B cell (primary cell): ENCODE measurements at regions not wholly inside any gene's neighbourhood (a gene's known extent, or its start where the extent isn't known, plus 50 kb on each side); places are given as distances from the start of the nearest gene placed in this dataset.

Experiments used
- ATAC-seq: fragments of 200-7000 bp; cut with Tn5 transposase; one replicate; pipeline ENCODE4 v1.10.0; 2021; ENCODE audit warnings: low read depth, mild to moderate bottlenecking, moderate number of reproducible peaks, moderate library complexity
- CTCF ChIA-PET: fragments of 350-600 bp; sonication (Branson Sonifier 250); formaldehyde crosslinking; loops from one replicate; lab custom pipeline; 2021; ENCODE audit warnings: antibody characterized with exemption, inconsistent platforms; lab: Charles Lee
- POLR2A ChIA-PET: fragments of 350-600 bp; sonication (Branson Sonifier 250); formaldehyde crosslinking; loops from one replicate; lab custom pipeline; 2021; ENCODE audit warnings: antibody characterized with exemption; lab: Charles Lee
- DNase-seq: peaks from one replicate; pipeline ENCODE4 v3.0.0; 2013
- H2AFZ ChIP-seq: 2 replicates; pipeline ENCODE4 v1.6.1; 2012; ENCODE audit warnings: mild to moderate bottlenecking, low read depth, low read length; ENCODE audit not compliant: insufficient read depth, poor library complexity, severe bottlenecking
- H3K27ac ChIP-seq, 2 donors: 1 replicate in 1 of 2; 2 replicates in 1 of 2; pipeline ENCODE4 v1.5.1; 2012 to 2013; ENCODE audit warnings: low read length in 2 of 2, mild to moderate bottlenecking in 2 of 2, moderate library complexity in 1 of 2
- H3K27me3 ChIP-seq, 4 experiments: fragments of 200-600 bp in 1 of 4; sonication (generic) in 1 of 4; replicated peaks in 1 of 4; 1 replicate in 2 of 4; 2 replicates in 2 of 4; pipeline versions ENCODE4 v1.6.1 to v1.7.0; 2013 to 2016; ENCODE audit warnings: low read length in 3 of 4, mild to moderate bottlenecking in 2 of 4, mixed read lengths in 1 of 4, moderate library complexity in 1 of 4; ENCODE audit not compliant: insufficient read depth in 4 of 4, control insufficient read depth in 3 of 4; ENCODE audit errors: control extremely low read depth in 1 of 4
- H3K36me3 ChIP-seq, 2 experiments: replicated peaks in 1 of 2; 1 replicate in 1 of 2; 2 replicates in 1 of 2; pipeline versions ENCODE4 v1.6.1 to v1.7.1; 2013; ENCODE audit warnings: low read length in 1 of 2; ENCODE audit not compliant: insufficient read depth in 2 of 2, control insufficient read depth in 1 of 2; ENCODE audit errors: control extremely low read depth in 1 of 2, extremely low read depth in 1 of 2
- H3K4me1 ChIP-seq, 2 donors: fragments of 200-600 bp in 1 of 2; sonication (generic) in 1 of 2; 1 replicate in 1 of 2; 2 replicates in 1 of 2; pipeline versions ENCODE4 v1.5.1 to v1.6.1; 2013 to 2017; ENCODE audit warnings: low read length in 2 of 2; ENCODE audit not compliant: control insufficient read depth in 2 of 2, insufficient read depth in 2 of 2
- H3K4me2 ChIP-seq: replicated peaks from 2 replicates; pipeline ENCODE3; 2012; ENCODE audit warnings: mild to moderate bottlenecking, low read depth, low read length; ENCODE audit not compliant: poor library complexity, severe bottlenecking
- H3K4me3 ChIP-seq, 5 experiments: fragments of 200-600 bp in 1 of 5; sonication (generic) in 1 of 5; 1 replicate in 3 of 5; 2 replicates in 2 of 5; pipeline versions ENCODE4 v1.5.1 to v1.7.0; 2011 to 2016; ENCODE audit warnings: low read length in 4 of 5, mild to moderate bottlenecking in 4 of 5, low read depth in 2 of 5, control low read depth in 1 of 5, moderate library complexity in 1 of 5; ENCODE audit not compliant: insufficient read depth in 1 of 5; ENCODE audit errors: control extremely low read depth in 1 of 5, extremely low read depth in 1 of 5
- H3K79me2 ChIP-seq: fragments of 200-600 bp; sonication (generic); one replicate; pipeline ENCODE4 v1.6.0; 2016; ENCODE audit warnings: low read length; ENCODE audit not compliant: control insufficient read depth, insufficient read depth
- H3K9ac ChIP-seq: fragments of 200-600 bp; sonication (generic); 2 replicates; pipeline ENCODE4 v1.6.1; 2017; ENCODE audit warnings: mild to moderate bottlenecking, low read length, moderate library complexity
- H3K9me3 ChIP-seq, 3 donors: one replicate each; pipeline versions ENCODE4 v1.6.1 to v1.7.1; 2013; ENCODE audit warnings: low read length in 2 of 3; ENCODE audit not compliant: control insufficient read depth in 2 of 3, insufficient read depth in 1 of 3; ENCODE audit errors: control extremely low read depth in 1 of 3
- H4K20me1 ChIP-seq: 2 replicates; pipeline ENCODE4 v1.6.0; 2012; ENCODE audit warnings: mild to moderate bottlenecking, low read length; ENCODE audit not compliant: insufficient read depth, control insufficient read depth, poor library complexity, severe bottlenecking
- H3K27ac Mint-ChIP-seq: one replicate; pipeline ENCODE4 v1.8.0; 2021; ENCODE audit warnings: mixed read lengths
- H3K27me3 Mint-ChIP-seq: one replicate; pipeline ENCODE4 v1.8.0; 2021; ENCODE audit warnings: mixed read lengths
- H3K4me1 Mint-ChIP-seq: one replicate; pipeline ENCODE4 v1.8.0; 2021; ENCODE audit warnings: mixed read lengths
- H3K4me3 Mint-ChIP-seq: one replicate; pipeline ENCODE4 v1.8.0; 2021; ENCODE audit warnings: mixed read lengths
- H3K9me3 Mint-ChIP-seq: one replicate; pipeline ENCODE4 v1.8.0; 2022; ENCODE audit warnings: mixed read lengths; ENCODE audit not compliant: insufficient read depth
- EZH2 ChIP-seq: IDR thresholded peaks from 2 replicates; pipeline ENCODE4 v1.6.1; 2012; ENCODE audit warnings: borderline replicate concordance, low read depth, mild to moderate bottlenecking, moderate library complexity, low read length; ENCODE audit not compliant: insufficient read depth, poor library complexity, severe bottlenecking
- WGBS: methylation state at CpG from one replicate; pipeline ENCODE4 v1.1.5; 2013; ENCODE audit warnings: missing lambda C conversion rate; ENCODE audit not compliant: insufficient coverage; 5-methylcytosine and 5-hydroxymethylcytosine counted together
- intact Hi-C: fragments of 100-400 bp; cut with micrococcal nuclease; formaldehyde crosslinking; loops from one replicate; pipeline ENCODE4 v1.10.0; 2022
- TF ChIP-seq, protein P1 (sequence below): fragments of 200-600 bp; IDR thresholded peaks from one replicate; pipeline ENCODE4 v1.8.0; 2022; ENCODE audit warnings: antibody characterized with exemption, mild to moderate bottlenecking

DNA sequence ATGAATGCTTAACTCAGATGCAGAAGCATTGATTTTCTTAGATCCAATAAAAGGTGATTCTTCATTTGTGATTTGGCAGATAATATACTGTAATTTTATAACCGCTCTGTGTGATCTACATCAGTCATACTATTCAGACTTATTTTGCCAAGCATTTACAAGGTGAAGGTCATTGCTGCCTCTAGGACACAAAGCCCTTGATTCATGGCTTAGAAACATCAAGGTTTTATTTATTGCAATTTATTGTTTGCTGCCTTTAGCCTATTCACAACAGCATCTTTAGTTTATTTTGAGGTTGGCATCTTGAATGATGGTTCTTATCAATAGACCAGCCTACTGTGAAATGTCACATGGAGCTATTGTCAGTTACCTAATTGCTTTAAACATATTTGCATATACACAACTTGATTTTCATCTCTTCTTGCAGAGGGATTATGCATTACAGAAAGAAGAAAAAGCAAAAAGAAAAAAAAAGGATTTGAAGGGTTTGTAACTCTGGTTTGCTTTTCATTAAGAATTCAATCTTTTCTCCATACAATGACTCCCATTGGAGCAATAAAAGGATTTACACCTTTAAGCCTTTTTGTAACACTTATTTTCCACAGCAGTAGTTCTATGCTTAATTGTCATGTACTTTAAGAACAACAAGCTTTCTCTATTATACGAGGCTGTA is 1371.6 kb upstream of the CELF2 start:
- no peaks in the 10 kb centered on the region for H3K4me1 ChIP-seq
- no peak overlapping the region for H3K9ac ChIP-seq
- no peaks in the 10 kb centered on the region for H3K9me3 ChIP-seq
- no peaks in the 10 kb centered on the region for H3K79me2 ChIP-seq
- H3K27me3 ChIP-seq: no peaks in the 10 kb centered on the region
- no peak overlapping the region for H3K4me3 Mint-ChIP-seq
- H2AFZ ChIP-seq: no peak overlapping the region
- TF ChIP-seq EZH2: no peak
- TF ChIP-seq, protein P1, sequence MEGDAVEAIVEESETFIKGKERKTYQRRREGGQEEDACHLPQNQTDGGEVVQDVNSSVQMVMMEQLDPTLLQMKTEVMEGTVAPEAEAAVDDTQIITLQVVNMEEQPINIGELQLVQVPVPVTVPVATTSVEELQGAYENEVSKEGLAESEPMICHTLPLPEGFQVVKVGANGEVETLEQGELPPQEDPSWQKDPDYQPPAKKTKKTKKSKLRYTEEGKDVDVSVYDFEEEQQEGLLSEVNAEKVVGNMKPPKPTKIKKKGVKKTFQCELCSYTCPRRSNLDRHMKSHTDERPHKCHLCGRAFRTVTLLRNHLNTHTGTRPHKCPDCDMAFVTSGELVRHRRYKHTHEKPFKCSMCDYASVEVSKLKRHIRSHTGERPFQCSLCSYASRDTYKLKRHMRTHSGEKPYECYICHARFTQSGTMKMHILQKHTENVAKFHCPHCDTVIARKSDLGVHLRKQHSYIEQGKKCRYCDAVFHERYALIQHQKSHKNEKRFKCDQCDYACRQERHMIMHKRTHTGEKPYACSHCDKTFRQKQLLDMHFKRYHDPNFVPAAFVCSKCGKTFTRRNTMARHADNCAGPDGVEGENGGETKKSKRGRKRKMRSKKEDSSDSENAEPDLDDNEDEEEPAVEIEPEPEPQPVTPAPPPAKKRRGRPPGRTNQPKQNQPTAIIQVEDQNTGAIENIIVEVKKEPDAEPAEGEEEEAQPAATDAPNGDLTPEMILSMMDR: no peak
- H3K36me3 ChIP-seq: no peaks in the 10 kb centered on the region
- H3K27ac Mint-ChIP-seq: no peak overlapping the region
- ChIA-PET CTCF (no interaction called here), POLR2A (no interaction called here)
- H4K20me1 ChIP-seq: no peaks in the 10 kb centered on the region
- intact Hi-C loops: no loop called here
- no peak for DNase-seq
- no peak overlapping the region for H3K4me2 ChIP-seq
- no peak for ATAC-seq
- H3K27ac ChIP-seq: no peak overlapping the region
- H3K4me3 ChIP-seq: no peak overlapping the region
- no peaks in the 10 kb centered on the region for H3K27me3 Mint-ChIP-seq
- H3K9me3 Mint-ChIP-seq: peaks cover 2% of the 10 kb centered on the region
- no peaks in the 10 kb centered on the region for H3K4me1 Mint-ChIP-seq
- no CpG with 5 or more reads among the region's 2 CpGs for WGBS

DNA sequence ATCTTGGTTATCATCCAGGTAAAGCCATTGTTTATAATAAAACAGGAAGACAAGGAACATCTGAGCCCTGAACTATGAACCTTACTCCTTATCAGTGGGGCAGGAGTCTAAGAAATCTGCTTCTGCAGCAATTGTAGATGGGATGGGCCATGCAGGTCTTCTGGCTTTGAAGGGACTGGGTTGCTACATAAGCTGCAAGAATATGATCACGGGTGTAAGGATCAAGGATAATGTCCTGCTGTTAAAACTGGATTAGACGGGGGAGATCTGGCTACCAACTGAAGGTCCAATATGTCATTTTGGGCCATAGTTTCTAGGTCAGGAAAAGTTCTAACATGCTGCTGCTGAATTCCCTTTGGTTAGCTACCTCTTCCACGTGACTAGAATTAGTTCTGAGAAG is 1363.4 kb upstream of the CELF2 start:
- WGBS: 72% methylated on average over 2 of the region's 3 CpGs
- Histone ChIP-seq H4K20me1 (no peaks in the 10 kb centered on the region), H2AFZ (no peak overlapping the region), H3K9me3 (no peaks in the 10 kb centered on the region), H3K9ac (no peak overlapping the region), H3K4me1 (no peaks in the 10 kb centered on the region), H3K27ac (no peak overlapping the region), H3K4me2 (no peak overlapping the region), H3K36me3 (no peaks in the 10 kb centered on the region), H3K79me2 (no peaks in the 10 kb centered on the region), H3K27me3 (no peaks in the 10 kb centered on the region), H3K4me3 (no peak overlapping the region)
- intact Hi-C loops: no loop called here
- DNase-seq: no peak
- Mint-ChIP-seq H3K9me3 (peaks cover 3% of the 10 kb centered on the region), H3K27ac (no peak overlapping the region), H3K4me3 (no peak overlapping the region), H3K27me3 (no peaks in the 10 kb centered on the region), H3K4me1 (no peaks in the 10 kb centered on the region)
- CTCF ChIA-PET: no interaction called here
- TF ChIP-seq EZH2: no peak
- TF ChIP-seq, protein P1: no peak
- no peak for ATAC-seq
- POLR2A ChIA-PET: no interaction called here
